Adrenal gland (tissue), 5 donors: ENCODE measurements at regions not wholly inside any gene's neighbourhood (a gene's known extent, or its start where the extent isn't known, plus 50 kb on each side); places are given as distances from the start of the nearest gene placed in this dataset.

Source experiments
- POLR2A ChIP-seq, 2 donors: fragments of 450-650 bp; IDR thresholded peaks; one replicate each; pipeline ENCODE4 v1.6.1; 2017; ENCODE audit warnings: antibody characterized with exemption in 2 of 2, mild to moderate bottlenecking in 2 of 2, moderate library complexity in 1 of 2
- TF ChIP-seq, protein P1 (sequence below), 6 experiments: fragments of 450-650 bp in 4 of 6; fragments of 200-600 bp in 2 of 6; sonication (generic) in 1 of 6; IDR thresholded peaks; 1 replicate in 5 of 6; 2 replicates in 1 of 6; pipeline versions ENCODE4 v1.5.1 to v1.8.0; 2016 to 2021; ENCODE audit warnings: antibody characterized with exemption in 6 of 6, mild to moderate bottlenecking in 2 of 6, moderate library complexity in 1 of 6
- donor health status: DM: no; HTN: no; CAD: no.

- TF ChIP-seq POLR2A (IDR thresholded peaks at IDR 0.05), result no peak
- TF ChIP-seq, protein P1, sequence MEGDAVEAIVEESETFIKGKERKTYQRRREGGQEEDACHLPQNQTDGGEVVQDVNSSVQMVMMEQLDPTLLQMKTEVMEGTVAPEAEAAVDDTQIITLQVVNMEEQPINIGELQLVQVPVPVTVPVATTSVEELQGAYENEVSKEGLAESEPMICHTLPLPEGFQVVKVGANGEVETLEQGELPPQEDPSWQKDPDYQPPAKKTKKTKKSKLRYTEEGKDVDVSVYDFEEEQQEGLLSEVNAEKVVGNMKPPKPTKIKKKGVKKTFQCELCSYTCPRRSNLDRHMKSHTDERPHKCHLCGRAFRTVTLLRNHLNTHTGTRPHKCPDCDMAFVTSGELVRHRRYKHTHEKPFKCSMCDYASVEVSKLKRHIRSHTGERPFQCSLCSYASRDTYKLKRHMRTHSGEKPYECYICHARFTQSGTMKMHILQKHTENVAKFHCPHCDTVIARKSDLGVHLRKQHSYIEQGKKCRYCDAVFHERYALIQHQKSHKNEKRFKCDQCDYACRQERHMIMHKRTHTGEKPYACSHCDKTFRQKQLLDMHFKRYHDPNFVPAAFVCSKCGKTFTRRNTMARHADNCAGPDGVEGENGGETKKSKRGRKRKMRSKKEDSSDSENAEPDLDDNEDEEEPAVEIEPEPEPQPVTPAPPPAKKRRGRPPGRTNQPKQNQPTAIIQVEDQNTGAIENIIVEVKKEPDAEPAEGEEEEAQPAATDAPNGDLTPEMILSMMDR (IDR thresholded peaks at IDR 0.05), result no peak
Measured at GRCh38 chr2:236665101-236665500, 95.5 kb downstream of the ACKR3 start.
